Testis (tissue), 2 donors: ENCODE measurements at regions not wholly inside any gene's neighbourhood (a gene's known extent, or its start where the extent isn't known, plus 50 kb on each side); places are given as distances from the start of the nearest gene placed in this dataset.

Experiments used
- DNase-seq: peaks from one replicate; pipeline ENCODE4 v3.0.0-alpha.2; 2019
- H3K27ac ChIP-seq, 2 donors: fragments of 200-600 bp; sonication (generic); one replicate each; pipeline ENCODE4 v1.5.1; 2019
- H3K27me3 ChIP-seq: fragments of 200-600 bp; sonication (generic); one replicate; pipeline ENCODE4 v1.5.1; 2019
- H3K36me3 ChIP-seq: fragments of 200-600 bp; sonication (generic); one replicate; pipeline ENCODE4 v1.5.1; 2017; ENCODE audit warnings: low read depth; ENCODE audit errors: missing control alignments
- H3K4me1 ChIP-seq: fragments of 200-600 bp; sonication (generic); one replicate; pipeline ENCODE4 v1.5.1; 2019
- H3K4me3 ChIP-seq, 2 donors: fragments of 200-600 bp; sonication (generic); one replicate each; pipeline ENCODE4 v1.5.1; 2017 to 2019
- H3K9me3 ChIP-seq: fragments of 200-600 bp; sonication (generic); one replicate; pipeline ENCODE4 v1.5.1; 2017
- CTCF ChIP-seq, 3 experiments: fragments of 450-650 bp in 2 of 3; fragments of 200-600 bp in 1 of 3; sonication (generic) in 1 of 3; IDR thresholded peaks; one replicate each; pipeline ENCODE4 v1.5.1; 2016 to 2019; ENCODE audit warnings: antibody characterized with exemption in 3 of 3, mild to moderate bottlenecking in 2 of 3, moderate library complexity in 1 of 3
- POLR2A ChIP-seq: fragments of 450-650 bp; IDR thresholded peaks from one replicate; pipeline ENCODE4 v1.6.1; 2017; ENCODE audit warnings: antibody characterized with exemption, mild to moderate bottlenecking, moderate library complexity
- WGBS, 2 donors: methylation state at CpG; one replicate each; pipeline ENCODE4 v1.1.5; 2018; 5-methylcytosine and 5-hydroxymethylcytosine counted together
- intact Hi-C: fragments of 100-400 bp; cut with DNase I; formaldehyde crosslinking; loops from one replicate; pipeline ENCODE4 v1.15.1; 2023; ENCODE audit warnings: low total_unique reads

GRCh38 chr2:88810017-88810416, 118.5 kb downstream of the RPIA start:
- DNase-seq: no peak
- Histone ChIP-seq H3K27me3 (no peaks in the 10 kb centered on the region), H3K27ac (no peak overlapping the region), H3K36me3 (no peaks in the 10 kb centered on the region), H3K9me3 (no peaks in the 10 kb centered on the region), H3K4me3 (no peak overlapping the region), H3K4me1 (no peaks in the 10 kb centered on the region)
- intact Hi-C loops: no loop called here
- WGBS, 2 donors: 36 to 56% methylated on average over 2 of the region's 2 CpGs
- no peak for TF ChIP-seq CTCF (IDR thresholded peaks at IDR 0.05)
- TF ChIP-seq POLR2A: no peak

- no peaks in the 10 kb centered on the region for H3K36me3 ChIP-seq
- no peaks in the 10 kb centered on the region for H3K4me1 ChIP-seq
- H3K27ac ChIP-seq: no peak overlapping the region
- no peaks in the 10 kb centered on the region for H3K27me3 ChIP-seq
- TF ChIP-seq POLR2A: no peak
- no peak for TF ChIP-seq CTCF (IDR thresholded peaks at IDR 0.05)
- intact Hi-C loops: no loop called here
- WGBS, 2 donors: 89 to 91% methylated on average over 8 of the region's 8 CpGs
- H3K4me3 ChIP-seq: no peak overlapping the region
- no peaks in the 10 kb centered on the region for H3K9me3 ChIP-seq
- no peak for DNase-seq
Measured at GRCh38 chr2:88810488-88810887, 119.0 kb downstream of the RPIA start.

- Histone ChIP-seq H3K27ac (no peak overlapping the region), H3K36me3 (no peaks in the 10 kb centered on the region), H3K27me3 (no peaks in the 10 kb centered on the region), H3K4me1 (no peaks in the 10 kb centered on the region), H3K9me3 (no peaks in the 10 kb centered on the region), H3K4me3 (no peak overlapping the region)
- DNase-seq: no peak
- 80 to 90% methylated on average over 3 of the region's 3 CpGs for WGBS, 2 donors
- intact Hi-C loops: no loop called here
- TF ChIP-seq CTCF (IDR thresholded peaks at IDR 0.05): no peak
- TF ChIP-seq POLR2A: no peak
Measured at GRCh38 chr2:88811233-88811632, 119.8 kb downstream of the RPIA start.

GRCh38 chr2:88811681-88812080, 120.2 kb downstream of the RPIA start:
- WGBS, 2 donors: 80 to 86% methylated on average over 3 to 8 of the region's 8 CpGs
- DNase-seq: no peak
- TF ChIP-seq POLR2A (no peak), CTCF (IDR thresholded peaks at IDR 0.05) (no peak)
- no peaks in the 10 kb centered on the region for H3K9me3 ChIP-seq
- no peaks in the 10 kb centered on the region for H3K36me3 ChIP-seq
- H3K27me3 ChIP-seq: no peaks in the 10 kb centered on the region
- intact Hi-C loops: no loop called here
- no peak overlapping the region for H3K4me3 ChIP-seq
- no peak overlapping the region for H3K27ac ChIP-seq
- H3K4me1 ChIP-seq: no peaks in the 10 kb centered on the region

- H3K4me1 ChIP-seq: no peaks in the 10 kb centered on the region
- H3K27ac ChIP-seq: no peak overlapping the region
- no peak overlapping the region for H3K4me3 ChIP-seq
- no peak for DNase-seq
- TF ChIP-seq CTCF (IDR thresholded peaks at IDR 0.05) (no peak), POLR2A (no peak)
- WGBS, 2 donors: 61 to 67% methylated on average over 2 to 4 of the region's 4 CpGs
- H3K36me3 ChIP-seq: no peaks in the 10 kb centered on the region
- H3K27me3 ChIP-seq: no peaks in the 10 kb centered on the region
- H3K9me3 ChIP-seq: no peaks in the 10 kb centered on the region
- intact Hi-C loops: no loop called here
Measured at GRCh38 chr2:88813612-88814011, 122.1 kb downstream of the RPIA start.
